ENCODE measurements at regions not wholly inside any gene's neighbourhood (a gene's known extent, or its start where the extent isn't known, plus 50 kb on each side); places are given as distances from the start of the nearest gene placed in this dataset.

- DNase-seq, result peak; percentile 27
Observed at GRCh38 chr10:63866075-63866746, 345.0 kb downstream of the REEP3 start.

GRCh38 chr10:63866747-63867140, 345.5 kb downstream of the REEP3 start:
- no peak for DNase-seq

- DNase-seq, result no peak
Observed at GRCh38 chr10:63878428-63878827, 357.2 kb downstream of the REEP3 start.

- no peak for DNase-seq
Observed at GRCh38 chr10:63883861-63884260, 362.7 kb downstream of the REEP3 start.

GRCh38 chr10:63884426-63884825, 363.2 kb downstream of the REEP3 start:
- no peak for DNase-seq

GRCh38 chr10:63885156-63885555, 364.0 kb downstream of the REEP3 start:
- no peak for DNase-seq

- DNase-seq, result no peak
Observed at GRCh38 chr10:63886281-63887022, 365.3 kb downstream of the REEP3 start.

- DNase-seq, result no peak
Observed at GRCh38 chr10:63887023-63887589, 365.9 kb downstream of the REEP3 start.

GRCh38 chr10:63887600-63888370, 366.6 kb downstream of the REEP3 start:
- no peak for DNase-seq

- no peak for DNase-seq
Observed at GRCh38 chr10:63889803-63890202, 368.6 kb downstream of the REEP3 start.

GRCh38 chr10:63896992-63897391, 375.8 kb downstream of the REEP3 start:
- DNase-seq, result no peak

- DNase-seq, result no peak
Observed at GRCh38 chr10:63899673-63900300, 378.6 kb downstream of the REEP3 start.

GRCh38 chr10:63901228-63901627, 380.0 kb downstream of the REEP3 start:
- DNase-seq, result no peak

GRCh38 chr10:63901881-63902280, 380.7 kb downstream of the REEP3 start:
- no peak for DNase-seq

GRCh38 chr10:63910806-63911205, 389.6 kb downstream of the REEP3 start:
- DNase-seq, result no peak

GRCh38 chr10:63915240-63915639, 394.0 kb downstream of the REEP3 start:
- no peak for DNase-seq

- DNase-seq, result no peak
Observed at GRCh38 chr10:63917363-63917762, 396.2 kb downstream of the REEP3 start.

- DNase-seq, result no peak
Observed at GRCh38 chr10:63919575-63920279, 398.5 kb downstream of the REEP3 start.

GRCh38 chr10:63920926-63921325, 399.7 kb downstream of the REEP3 start:
- DNase-seq, result no peak

- no peak for DNase-seq
Observed at GRCh38 chr10:63921908-63922467, 400.8 kb downstream of the REEP3 start.

GRCh38 chr10:63922468-63923284, 401.5 kb downstream of the REEP3 start:
- DNase-seq, result no peak
